ENCODE measurements at regions not wholly inside any gene's neighbourhood (a gene's known extent, or its start where the extent isn't known, plus 50 kb on each side); places are given as distances from the start of the nearest gene placed in this dataset.

- TF ChIP-seq RCOR1 (IDR thresholded peaks at IDR 0.05; ENCODE audit: insufficient replicate concordance, low read length) (no peak), CTCF (conservative IDR thresholded peaks at IDR 0.05; ENCODE audit: low read depth, low read length) (no peak), USF2 (IDR thresholded peaks at IDR 0.05; ENCODE audit: low read depth, low read length) (no peak), POLR2A (IDR thresholded peaks at IDR 0.05; ENCODE audit: low read depth, low read length) (no peak), MAFK (IDR thresholded peaks at IDR 0.05; ENCODE audit: low read depth, low read length) (no peak), ELK1 (IDR thresholded peaks at IDR 0.05; ENCODE audit: borderline replicate concordance, low read depth, low read length) (no peak), RAD21 (IDR thresholded peaks at IDR 0.05; ENCODE audit: low read length) (no peak)
These were observed 54.4 kb upstream of the GTSF1L start for GRCh38 chr20:43781215-43781614.
